Adrenal gland (tissue), 9 donors: ENCODE measurements at regions not wholly inside any gene's neighbourhood (a gene's known extent, or its start where the extent isn't known, plus 50 kb on each side); places are given as distances from the start of the nearest gene placed in this dataset.

Experiments
- DNase-seq, 7 donors: peaks; one replicate each; pipeline ENCODE4 v3.0.0-alpha.2; 2019 to 2020
- H3K27ac ChIP-seq, 5 donors: fragments of 200-600 bp; sonication (generic) in 4 of 5; 1 replicate in 3 of 5; 2 replicates in 2 of 5; pipeline versions ENCODE4 v1.5.1 to v1.8.0; 2016 to 2020; ENCODE audit warnings: mild to moderate bottlenecking in 1 of 5
- H3K27me3 ChIP-seq: fragments of 200-600 bp; 2 replicates; pipeline ENCODE4 v1.8.0; 2021
- H3K36me3 ChIP-seq, 2 donors: fragments of 200-600 bp; replicated peaks in 1 of 2; 1 replicate in 1 of 2; 2 replicates in 1 of 2; pipeline versions ENCODE4 v1.5.1 to v1.8.0; 2018 to 2022
- H3K4me1 ChIP-seq, 2 donors: fragments of 200-600 bp; replicated peaks in 1 of 2; 1 replicate in 1 of 2; 2 replicates in 1 of 2; pipeline versions ENCODE4 v1.5.1 to v1.8.0; 2018 to 2021
- H3K4me3 ChIP-seq, 4 donors: fragments of 200-600 bp; sonication (generic) in 3 of 4; one replicate each; pipeline ENCODE4 v1.5.1; 2016 to 2018
- H3K9me3 ChIP-seq, 3 donors: fragments of 200-600 bp; sonication (generic) in 1 of 3; replicated peaks in 1 of 3; 1 replicate in 2 of 3; 2 replicates in 1 of 3; pipeline versions ENCODE4 v1.5.1 to v1.8.0; 2016 to 2021
- CTCF ChIP-seq, 6 experiments: fragments of 450-650 bp in 4 of 6; fragments of 200-600 bp in 2 of 6; sonication (generic) in 1 of 6; IDR thresholded peaks; 1 replicate in 5 of 6; 2 replicates in 1 of 6; pipeline versions ENCODE4 v1.5.1 to v1.8.0; 2016 to 2021; ENCODE audit warnings: antibody characterized with exemption in 6 of 6, mild to moderate bottlenecking in 2 of 6, moderate library complexity in 1 of 6
- POLR2A ChIP-seq, 2 donors: fragments of 450-650 bp; IDR thresholded peaks; one replicate each; pipeline ENCODE4 v1.6.1; 2017; ENCODE audit warnings: antibody characterized with exemption in 2 of 2, mild to moderate bottlenecking in 2 of 2, moderate library complexity in 1 of 2
- WGBS, 4 donors: extraction: QIAGEN DNeasy Blood & Tissue Kit in 2 of 4; methylation state at CpG; one replicate each; pipeline versions ENCODE4 v1.1.5 to v1.1.7; 2013 to 2017; 5-methylcytosine and 5-hydroxymethylcytosine counted together
- intact Hi-C, 2 donors: fragments of 100-400 bp; cut with DNase I; formaldehyde crosslinking; loops; one replicate each; pipeline versions ENCODE4 v1.14.1 to v1.15.0; 2022 to 2023
- donor health status: healthy with polysubstance abuse.
- donor health status: Bipolar disorder and iron deficiency.
- donor health status: DM: yes; HTN: yes; CAD: no.
- donor health status: DM: no; HTN: no; CAD: no.
- donor health status: DM: no; HTN: no; CAD: no.

DNA sequence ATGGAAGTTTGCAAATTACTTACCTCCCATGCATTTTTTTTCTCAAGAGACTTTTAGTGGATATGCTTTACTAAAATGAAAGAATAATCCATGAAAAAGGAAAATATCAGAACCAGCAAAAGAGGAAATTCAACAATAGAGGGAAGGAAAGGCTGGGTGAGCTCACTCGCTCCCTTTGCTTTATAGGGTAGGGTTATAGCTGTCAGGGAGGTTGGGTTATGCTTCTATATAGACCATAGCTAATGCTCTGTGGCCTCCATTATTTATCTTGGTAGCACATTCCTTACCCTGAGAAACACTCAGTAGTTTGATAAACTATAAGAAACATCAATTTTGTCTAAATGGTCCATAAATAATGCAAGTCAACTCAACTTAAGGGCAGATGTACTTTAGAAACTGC, 215.9 kb upstream of the FAR2 start:
- no peaks in the 10 kb centered on the region for H3K9me3 ChIP-seq
- no peak overlapping the region for H3K27ac ChIP-seq
- no peak overlapping the region for H3K4me3 ChIP-seq
- H3K27me3 ChIP-seq: no peaks in the 10 kb centered on the region
- WGBS, 4 donors: 64 to 75% (median 68%) methylated on average over 1 of the region's 1 CpG
- H3K4me1 ChIP-seq: no peaks in the 10 kb centered on the region
- no peak for DNase-seq
- intact Hi-C loops: no loop called here
- no peaks in the 10 kb centered on the region for H3K36me3 ChIP-seq
- TF ChIP-seq POLR2A (IDR thresholded peaks at IDR 0.05) (no peak), CTCF (IDR thresholded peaks at IDR 0.05) (no peak)

DNA sequence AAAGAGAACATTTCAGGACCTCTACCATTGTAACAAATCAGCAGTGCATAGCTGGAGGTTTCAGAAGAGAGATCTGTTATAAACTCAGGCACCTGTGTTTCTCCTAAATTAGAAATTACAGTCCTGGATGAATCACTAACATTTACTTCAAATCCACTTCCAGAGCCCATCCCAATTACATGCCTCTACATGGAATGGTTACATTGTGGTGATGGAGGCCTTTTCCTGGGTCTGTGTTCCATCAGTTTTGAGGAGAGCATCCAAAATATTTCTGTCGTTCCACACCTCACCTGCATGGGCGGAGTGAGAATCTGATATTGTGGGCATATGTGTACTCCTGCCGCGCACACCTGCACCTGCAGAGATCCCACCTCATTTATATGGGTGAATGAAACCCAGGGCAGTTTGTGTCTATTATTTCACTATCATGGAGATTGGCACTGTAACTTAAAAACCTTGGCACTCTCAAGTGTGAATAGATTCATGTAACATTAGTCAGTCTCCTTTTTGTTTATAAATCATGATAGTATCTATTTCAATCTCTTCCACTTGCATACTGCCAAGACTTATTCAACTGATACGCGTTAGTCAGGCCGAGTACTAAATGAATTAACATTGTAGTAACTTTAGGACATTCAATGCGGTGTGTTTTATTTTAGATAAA, 215.1 kb upstream of the FAR2 start:
- no peaks in the 10 kb centered on the region for H3K4me1 ChIP-seq
- TF ChIP-seq POLR2A (IDR thresholded peaks at IDR 0.05): no peak
- no peak for TF ChIP-seq CTCF (IDR thresholded peaks at IDR 0.05)
- no peaks in the 10 kb centered on the region for H3K36me3 ChIP-seq
- no peak overlapping the region for H3K27ac ChIP-seq
- WGBS, 4 donors: 79 to 88% (median 82%) methylated on average over 8 of the region's 8 CpGs
- DNase-seq: no peak
- no peak overlapping the region for H3K4me3 ChIP-seq
- no peaks in the 10 kb centered on the region for H3K9me3 ChIP-seq
- intact Hi-C loops: no loop called here
- no peaks in the 10 kb centered on the region for H3K27me3 ChIP-seq

GRCh38 chr12:28936221-28936620, 212.9 kb upstream of the FAR2 start:
- DNase-seq: no peak
- 51 to 73% (median 60%) methylated on average over 1 of the region's 1 CpG for WGBS, 4 donors
- intact Hi-C loops: no loop called here
- no peaks in the 10 kb centered on the region for H3K4me1 ChIP-seq
- H3K36me3 ChIP-seq: no peaks in the 10 kb centered on the region
- H3K4me3 ChIP-seq: no peak overlapping the region
- H3K9me3 ChIP-seq: no peaks in the 10 kb centered on the region
- no peak overlapping the region for H3K27ac ChIP-seq
- H3K27me3 ChIP-seq: no peaks in the 10 kb centered on the region
- TF ChIP-seq POLR2A (IDR thresholded peaks at IDR 0.05): no peak
- TF ChIP-seq CTCF (IDR thresholded peaks at IDR 0.05): no peak

- 41 to 62% (median 46%) methylated on average over 2 to 3 of the region's 3 CpGs for WGBS, 4 donors
- H3K4me3 ChIP-seq: no peak overlapping the region
- H3K27me3 ChIP-seq: no peaks in the 10 kb centered on the region
- no peak for DNase-seq
- intact Hi-C loops: no loop called here
- TF ChIP-seq POLR2A (IDR thresholded peaks at IDR 0.05) (no peak), CTCF (IDR thresholded peaks at IDR 0.05) (no peak)
- no peaks in the 10 kb centered on the region for H3K9me3 ChIP-seq
- H3K27ac ChIP-seq: no peak overlapping the region
- H3K4me1 ChIP-seq: no peaks in the 10 kb centered on the region
- no peaks in the 10 kb centered on the region for H3K36me3 ChIP-seq
These were observed 212.4 kb upstream of the FAR2 start for GRCh38 chr12:28936711-28937110.
